Ishikawa (cell line): ENCODE measurements at regions not wholly inside any gene's neighbourhood (a gene's known extent, or its start where the extent isn't known, plus 50 kb on each side); places are given as distances from the start of the nearest gene placed in this dataset.

Experiments used
- CEBPB ChIP-seq: IDR thresholded peaks from 2 replicates; pipeline ENCODE4 v1.6.1; 2012
- CREB1 ChIP-seq: IDR thresholded peaks from 2 replicates; pipeline ENCODE4 v1.6.1; 2012; ENCODE audit warnings: low read depth
- EGR1 ChIP-seq: IDR thresholded peaks from 2 replicates; pipeline ENCODE4 v1.6.1; 2012
- EP300 ChIP-seq: IDR thresholded peaks from 2 replicates; pipeline ENCODE4 v1.6.1; 2012; ENCODE audit warnings: borderline replicate concordance
- FOXM1 ChIP-seq: IDR thresholded peaks from 2 replicates; pipeline ENCODE4 v1.6.1; 2012; ENCODE audit warnings: low read depth, borderline replicate concordance
- NFIC ChIP-seq: IDR thresholded peaks from 2 replicates; pipeline ENCODE4 v1.6.1; 2012
- RAD21 ChIP-seq: IDR thresholded peaks from 2 replicates; pipeline ENCODE4 v1.6.1; 2012; ENCODE audit warnings: low read depth
- TAF1 ChIP-seq: IDR thresholded peaks from 2 replicates; pipeline ENCODE4 v1.6.1; 2012; ENCODE audit warnings: low read depth, mild to moderate bottlenecking
- TCF12 ChIP-seq: IDR thresholded peaks from 2 replicates; pipeline ENCODE4 v1.6.1; 2012; ENCODE audit warnings: low read depth
- TEAD4 ChIP-seq: IDR thresholded peaks from 2 replicates; pipeline ENCODE4 v1.6.1; 2012
- YY1 ChIP-seq: IDR thresholded peaks from 2 replicates; pipeline ENCODE4 v1.6.1; 2012; ENCODE audit warnings: low read depth
- ZBTB7A ChIP-seq: IDR thresholded peaks from 2 replicates; pipeline ENCODE4 v1.6.1; 2012; ENCODE audit warnings: low read depth
- TF ChIP-seq, protein P1 (sequence below): IDR thresholded peaks from 2 replicates; pipeline ENCODE4 v1.6.1; 2012
- TF ChIP-seq, protein P2 (sequence below): IDR thresholded peaks from 2 replicates; pipeline ENCODE4 v1.6.1; 2012; ENCODE audit warnings: low read depth, mild to moderate bottlenecking
- TF ChIP-seq, protein P3 (sequence below): IDR thresholded peaks from 2 replicates; pipeline ENCODE4 v1.6.1; 2012

DNA sequence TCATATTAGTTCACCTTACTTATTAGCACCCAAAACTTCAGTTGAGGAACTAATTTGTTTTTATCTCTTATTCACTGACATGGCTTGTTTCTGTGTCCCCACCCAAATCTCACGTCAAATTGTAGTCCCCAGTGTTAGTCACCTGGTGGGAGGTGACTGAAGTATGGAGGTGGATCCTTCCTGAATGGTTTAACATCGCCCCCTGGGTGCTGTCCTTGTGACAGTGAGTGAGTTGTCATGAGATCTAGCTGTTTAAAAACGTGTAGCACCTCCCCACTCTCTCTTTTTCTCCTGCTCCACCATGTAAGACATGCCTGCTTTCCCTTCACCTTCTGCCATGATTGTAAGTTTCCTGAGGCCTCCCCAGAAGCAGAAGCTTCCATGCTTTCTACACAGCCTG, 75.0 kb upstream of the HECTD2 start:
- TF ChIP-seq EGR1 (no peak), YY1 (no peak), TCF12 (no peak), TAF1 (no peak), FOXM1 (no peak), RAD21 (no peak), TEAD4 (no peak), EP300 (no peak), ZBTB7A (no peak), CREB1 (no peak), NFIC (no peak), CEBPB (no peak)
- TF ChIP-seq, protein P1, sequence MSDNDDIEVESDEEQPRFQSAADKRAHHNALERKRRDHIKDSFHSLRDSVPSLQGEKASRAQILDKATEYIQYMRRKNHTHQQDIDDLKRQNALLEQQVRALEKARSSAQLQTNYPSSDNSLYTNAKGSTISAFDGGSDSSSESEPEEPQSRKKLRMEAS, result no peak
- TF ChIP-seq, protein P2, sequence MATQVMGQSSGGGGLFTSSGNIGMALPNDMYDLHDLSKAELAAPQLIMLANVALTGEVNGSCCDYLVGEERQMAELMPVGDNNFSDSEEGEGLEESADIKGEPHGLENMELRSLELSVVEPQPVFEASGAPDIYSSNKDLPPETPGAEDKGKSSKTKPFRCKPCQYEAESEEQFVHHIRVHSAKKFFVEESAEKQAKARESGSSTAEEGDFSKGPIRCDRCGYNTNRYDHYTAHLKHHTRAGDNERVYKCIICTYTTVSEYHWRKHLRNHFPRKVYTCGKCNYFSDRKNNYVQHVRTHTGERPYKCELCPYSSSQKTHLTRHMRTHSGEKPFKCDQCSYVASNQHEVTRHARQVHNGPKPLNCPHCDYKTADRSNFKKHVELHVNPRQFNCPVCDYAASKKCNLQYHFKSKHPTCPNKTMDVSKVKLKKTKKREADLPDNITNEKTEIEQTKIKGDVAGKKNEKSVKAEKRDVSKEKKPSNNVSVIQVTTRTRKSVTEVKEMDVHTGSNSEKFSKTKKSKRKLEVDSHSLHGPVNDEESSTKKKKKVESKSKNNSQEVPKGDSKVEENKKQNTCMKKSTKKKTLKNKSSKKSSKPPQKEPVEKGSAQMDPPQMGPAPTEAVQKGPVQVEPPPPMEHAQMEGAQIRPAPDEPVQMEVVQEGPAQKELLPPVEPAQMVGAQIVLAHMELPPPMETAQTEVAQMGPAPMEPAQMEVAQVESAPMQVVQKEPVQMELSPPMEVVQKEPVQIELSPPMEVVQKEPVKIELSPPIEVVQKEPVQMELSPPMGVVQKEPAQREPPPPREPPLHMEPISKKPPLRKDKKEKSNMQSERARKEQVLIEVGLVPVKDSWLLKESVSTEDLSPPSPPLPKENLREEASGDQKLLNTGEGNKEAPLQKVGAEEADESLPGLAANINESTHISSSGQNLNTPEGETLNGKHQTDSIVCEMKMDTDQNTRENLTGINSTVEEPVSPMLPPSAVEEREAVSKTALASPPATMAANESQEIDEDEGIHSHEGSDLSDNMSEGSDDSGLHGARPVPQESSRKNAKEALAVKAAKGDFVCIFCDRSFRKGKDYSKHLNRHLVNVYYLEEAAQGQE, result no peak
- TF ChIP-seq, protein P3, sequence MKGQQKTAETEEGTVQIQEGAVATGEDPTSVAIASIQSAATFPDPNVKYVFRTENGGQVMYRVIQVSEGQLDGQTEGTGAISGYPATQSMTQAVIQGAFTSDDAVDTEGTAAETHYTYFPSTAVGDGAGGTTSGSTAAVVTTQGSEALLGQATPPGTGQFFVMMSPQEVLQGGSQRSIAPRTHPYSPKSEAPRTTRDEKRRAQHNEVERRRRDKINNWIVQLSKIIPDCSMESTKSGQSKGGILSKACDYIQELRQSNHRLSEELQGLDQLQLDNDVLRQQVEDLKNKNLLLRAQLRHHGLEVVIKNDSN, result no peak

- no peak for TF ChIP-seq TEAD4
- TF ChIP-seq YY1, result no peak
- no peak for TF ChIP-seq ZBTB7A
- TF ChIP-seq NFIC, result no peak
- no peak for TF ChIP-seq RAD21
- TF ChIP-seq FOXM1, result no peak
These were observed 70.4 kb upstream of the HECTD2 start for GRCh38 chr10:91339729-91340128.

- TF ChIP-seq, protein P3, result no peak
These were observed 69.4 kb upstream of the HECTD2 start for GRCh38 chr10:91340613-91341362.

DNA sequence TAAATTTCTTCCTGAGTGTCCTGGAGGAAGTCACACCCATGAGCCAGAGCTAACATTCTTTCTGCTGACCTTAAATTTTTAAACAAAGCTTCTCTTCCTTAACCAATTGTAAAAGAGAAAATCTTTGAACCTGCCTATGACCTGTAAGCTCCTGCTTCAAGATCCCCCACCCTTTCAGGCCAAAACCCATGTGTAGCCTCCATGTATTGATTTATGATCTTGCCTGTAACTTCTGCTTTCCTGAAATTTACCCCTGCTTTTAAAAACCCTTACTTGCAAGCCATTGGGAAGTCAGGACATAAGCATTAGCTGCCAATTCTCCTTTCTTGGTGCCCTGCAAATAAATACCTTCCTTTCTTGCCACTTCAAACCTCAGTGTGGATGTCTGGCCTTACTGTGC, 68.5 kb upstream of the HECTD2 start:
- TF ChIP-seq NFIC (no peak), CREB1 (no peak), TEAD4 (no peak), EGR1 (no peak), FOXM1 (no peak), TAF1 (no peak), RAD21 (no peak)
- TF ChIP-seq, protein P3, result no peak
- TF ChIP-seq, protein P1, result no peak

DNA sequence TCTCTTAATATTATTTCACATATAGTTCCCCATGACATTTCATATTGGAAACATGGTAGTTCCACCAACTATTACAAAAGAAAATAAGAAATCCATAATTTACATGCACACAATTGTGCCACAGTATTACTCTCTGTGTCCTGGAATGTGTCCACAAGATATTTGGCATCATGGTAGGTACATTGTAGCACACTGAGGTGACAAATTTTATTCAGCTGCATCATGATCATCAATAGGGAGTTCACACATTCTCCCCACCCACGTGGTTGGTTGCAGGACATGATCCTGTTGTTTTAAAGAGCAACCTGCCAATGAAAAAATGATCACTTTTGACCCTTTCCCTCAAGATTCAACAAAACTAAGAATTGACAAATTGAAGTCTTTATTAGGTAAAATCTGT, 67.1 kb upstream of the HECTD2 start:
- TF ChIP-seq YY1 (no peak), TCF12 (no peak), CREB1 (no peak), TEAD4 (no peak), TAF1 (no peak), EP300 (no peak), CEBPB (no peak), EGR1 (no peak), ZBTB7A (no peak), NFIC (no peak), FOXM1 (no peak), RAD21 (no peak)
- TF ChIP-seq, protein P1, result no peak
- TF ChIP-seq, protein P3, result no peak
- TF ChIP-seq, protein P2, result no peak
